ENCODE measurements at regions not wholly inside any gene's neighbourhood (a gene's known extent, or its start where the extent isn't known, plus 50 kb on each side); places are given as distances from the start of the nearest gene placed in this dataset.

- ChIA-PET POLR2A (interaction anchor here (4.0 kb wide), 1 partner anchor 114 kb away, joined by 17 read pairs; the partner anchor contains the start of gene RHOB), CTCF (interaction anchor here (0.9 to 2.0 kb wide), 9 partner anchors 11 to 113 kb away, joined by 3 to 7 read pairs (median 3); partner anchors contain the start of gene HS1BP3)
- no peaks in the 10 kb centered on the region for H3K9me3 ChIP-seq
- H3K4me1 ChIP-seq (ENCODE audit: control insufficient read depth in 1 of 2, insufficient read depth in 2 of 2, low read depth in 1 of 2, low read length in 1 of 2) = peaks cover 30 to 49% of the 10 kb centered on the region in 2 experiments; a peak in 3 of 4 replicates
- H3K4me3 ChIP-seq (ENCODE audit: low read depth in 2 of 2, low read length in 1 of 2) = no peak overlapping the region
- WGBS (ENCODE audit: low lambda C conversion rate) = 65% methylated on average over 5 of the region's 5 CpGs
- H3K79me2 ChIP-seq (ENCODE audit: insufficient read depth) = no peaks in the 10 kb centered on the region
- TF ChIP-seq RFX5 (IDR thresholded peaks at IDR 0.05; ENCODE audit: low read length) (no peak), CHD2 (IDR thresholded peaks at IDR 0.05; ENCODE audit: low read length, partially characterized antibody) (no peak), ELF1 (IDR thresholded peaks at IDR 0.05) (no peak), FOXM1 (IDR thresholded peaks at IDR 0.05; ENCODE audit: low read depth) (no peak), POLR2AphosphoS5 (IDR thresholded peaks at IDR 0.05; ENCODE audit: low read depth, low read length) (no peak), FOSL2 (IDR thresholded peaks at IDR 0.05; ENCODE audit: borderline replicate concordance, low read depth) (no peak), TEAD4 (IDR thresholded peaks at IDR 0.05; ENCODE audit: borderline replicate concordance, insufficient read depth) (no peak), MEF2A (IDR thresholded peaks at IDR 0.05; ENCODE audit: borderline replicate concordance, low read depth) (no peak), ZBTB33 (IDR thresholded peaks at IDR 0.05; ENCODE audit: borderline replicate concordance, low read depth) (no peak)
- TF ChIP-seq, protein P1, sequence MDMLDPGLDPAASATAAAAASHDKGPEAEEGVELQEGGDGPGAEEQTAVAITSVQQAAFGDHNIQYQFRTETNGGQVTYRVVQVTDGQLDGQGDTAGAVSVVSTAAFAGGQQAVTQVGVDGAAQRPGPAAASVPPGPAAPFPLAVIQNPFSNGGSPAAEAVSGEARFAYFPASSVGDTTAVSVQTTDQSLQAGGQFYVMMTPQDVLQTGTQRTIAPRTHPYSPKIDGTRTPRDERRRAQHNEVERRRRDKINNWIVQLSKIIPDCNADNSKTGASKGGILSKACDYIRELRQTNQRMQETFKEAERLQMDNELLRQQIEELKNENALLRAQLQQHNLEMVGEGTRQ (IDR thresholded peaks at IDR 0.05; ENCODE audit: borderline replicate concordance, low read depth, low read length) = no peak
- no peaks in the 10 kb centered on the region for H3K9me2 ChIP-seq
- DNase-seq = no peak
- H3K27me3 ChIP-seq (ENCODE audit: insufficient read depth) = no peaks in the 10 kb centered on the region
- H2AFZ ChIP-seq (ENCODE audit: low read depth) = no peak overlapping the region
- no peaks in the 10 kb centered on the region for H4K20me1 ChIP-seq (ENCODE audit: insufficient read depth)
- H3F3A ChIP-seq (replicated peaks; ENCODE audit: insufficient read depth) = peaks cover 5% of the 10 kb centered on the region
- no peaks in the 10 kb centered on the region for H3K36me3 ChIP-seq (replicated peaks in 1 of 2; ENCODE audit: control insufficient read depth in 1 of 2, insufficient read depth in 2 of 2, low read length in 1 of 2)
- peak overlapping the region; percentile 15; the same call in 1 of the 2 replicates for H3K4me2 ChIP-seq
- no peak overlapping the region for H3K9ac ChIP-seq
- peak overlapping the region in 1 of 2 experiments; percentile 7; a peak in 1 of 4 replicates for H3K27ac ChIP-seq (ENCODE audit: low read depth in 2 of 2, low read length in 1 of 2)
Measured at GRCh38 chr2:20560891-20561636, 89.8 kb downstream of the HS1BP3 start.

- Histone ChIP-seq H3K4me2 (peak overlapping the region; percentile 15; the same call in 1 of the 2 replicates), H3F3A (replicated peaks; ENCODE audit: insufficient read depth) (peaks cover 5% of the 10 kb centered on the region), H4K20me1 (ENCODE audit: insufficient read depth) (no peaks in the 10 kb centered on the region), H3K9me2 (no peaks in the 10 kb centered on the region), H2AFZ (ENCODE audit: low read depth) (no peak overlapping the region), H3K79me2 (ENCODE audit: insufficient read depth) (no peaks in the 10 kb centered on the region), H3K27ac (ENCODE audit: low read depth in 2 of 2, low read length in 1 of 2) (peak overlapping the region in 1 of 2 experiments; percentile 41; a peak in 1 of 4 replicates), H3K4me3 (ENCODE audit: low read depth in 2 of 2, low read length in 1 of 2) (no peak overlapping the region), H3K27me3 (ENCODE audit: insufficient read depth) (no peaks in the 10 kb centered on the region), H3K9ac (no peak overlapping the region), H3K9me3 (no peaks in the 10 kb centered on the region), H3K36me3 (replicated peaks in 1 of 2; ENCODE audit: control insufficient read depth in 1 of 2, insufficient read depth in 2 of 2, low read length in 1 of 2) (no peaks in the 10 kb centered on the region), H3K4me1 (ENCODE audit: control insufficient read depth in 1 of 2, insufficient read depth in 2 of 2, low read depth in 1 of 2, low read length in 1 of 2) (peaks cover 30 to 52% of the 10 kb centered on the region in 2 experiments; a peak in 3 of 4 replicates)
- WGBS (ENCODE audit: low lambda C conversion rate) = 62% methylated on average over 8 of the region's 8 CpGs
- ChIA-PET CTCF (interaction anchor here (0.8 to 2.0 kb wide), 9 partner anchors 10 to 114 kb away, joined by 3 to 7 read pairs (median 3); partner anchors contain the start of gene HS1BP3), POLR2A (interaction anchor here (1.1 to 4.0 kb wide), 2 partner anchors 38 to 115 kb away, joined by 3 to 17 read pairs; partner anchors contain the start of gene RHOB)
- no peak for DNase-seq
- TF ChIP-seq ZBTB33 (IDR thresholded peaks at IDR 0.05; ENCODE audit: borderline replicate concordance, low read depth) (no peak), GABPA (IDR thresholded peaks at IDR 0.05; ENCODE audit: low read depth) (no peak), NFIC (IDR thresholded peaks at IDR 0.05; ENCODE audit: borderline replicate concordance) (peak; percentile 76), NRF1 (IDR thresholded peaks at IDR 0.05; ENCODE audit: low read depth, low read length) (no peak), MXI1 (IDR thresholded peaks at IDR 0.05; ENCODE audit: low read depth, low read length) (no peak), RFX5 (IDR thresholded peaks at IDR 0.05; ENCODE audit: low read length) (no peak), ELF1 (IDR thresholded peaks at IDR 0.05) (no peak), FOSL2 (IDR thresholded peaks at IDR 0.05; ENCODE audit: borderline replicate concordance, low read depth) (peak; percentile 98), CHD2 (IDR thresholded peaks at IDR 0.05; ENCODE audit: low read length, partially characterized antibody) (no peak), JUND (IDR thresholded peaks at IDR 0.05) (peak; percentile 96), EP300 (IDR thresholded peaks at IDR 0.05; ENCODE audit: borderline replicate concordance in 1 of 2, low read depth in 1 of 2, low read length in 1 of 2) (peak in 1 of 2 experiments; percentile 83; a peak in 1 of 4 replicates), MEF2A (IDR thresholded peaks at IDR 0.05; ENCODE audit: borderline replicate concordance, low read depth) (no peak), TCF12 (IDR thresholded peaks at IDR 0.05) (peak; percentile 88)
- TF ChIP-seq, protein P2, sequence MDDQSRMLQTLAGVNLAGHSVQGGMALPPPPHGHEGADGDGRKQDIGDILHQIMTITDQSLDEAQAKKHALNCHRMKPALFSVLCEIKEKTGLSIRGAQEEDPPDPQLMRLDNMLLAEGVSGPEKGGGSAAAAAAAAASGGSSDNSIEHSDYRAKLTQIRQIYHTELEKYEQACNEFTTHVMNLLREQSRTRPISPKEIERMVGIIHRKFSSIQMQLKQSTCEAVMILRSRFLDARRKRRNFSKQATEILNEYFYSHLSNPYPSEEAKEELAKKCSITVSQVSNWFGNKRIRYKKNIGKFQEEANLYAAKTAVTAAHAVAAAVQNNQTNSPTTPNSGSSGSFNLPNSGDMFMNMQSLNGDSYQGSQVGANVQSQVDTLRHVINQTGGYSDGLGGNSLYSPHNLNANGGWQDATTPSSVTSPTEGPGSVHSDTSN (IDR thresholded peaks at IDR 0.05) = peak; percentile 88
Measured at GRCh38 chr2:20561637-20562454, 89.1 kb downstream of the HS1BP3 start.

All from SK-N-SH (cell line).